ENCODE measurements at regions not wholly inside any gene's neighbourhood (a gene's known extent, or its start where the extent isn't known, plus 50 kb on each side); places are given as distances from the start of the nearest gene placed in this dataset.

GRCh38 chrX:129238011-129238410, 285.3 kb downstream of the SMARCA1 start:
- Histone ChIP-seq H3K56ac (ENCODE audit: insufficient read length, low read depth, low read length) (no peak overlapping the region), H4K5ac (ENCODE audit: insufficient read length, low read depth, low read length) (no peak overlapping the region), H2AK5ac (ENCODE audit: insufficient read length, low read length) (no peak overlapping the region), H2BK20ac (ENCODE audit: low read depth, low read length, poor library complexity, severe bottlenecking) (no peak overlapping the region), H4K20me1 (ENCODE audit: control insufficient read depth, insufficient read depth, insufficient read length) (no peaks in the 10 kb centered on the region), H3K79me1 (ENCODE audit: insufficient read depth, low read depth, low read length, poor library complexity, severe bottlenecking) (no peaks in the 10 kb centered on the region), H3K9ac (ENCODE audit: extremely low read depth, insufficient read length, low read length) (no peak overlapping the region), H2BK15ac (ENCODE audit: low read depth, low read length) (no peak overlapping the region), H3K4me2 (ENCODE audit: insufficient read depth, insufficient read length, low read length) (no peak overlapping the region), H2BK120ac (ENCODE audit: low read depth, low read length, poor library complexity, severe bottlenecking) (no peak overlapping the region), H3K23me2 (ENCODE audit: insufficient read length, low read depth, low read length, poor library complexity, severe bottlenecking) (no peaks in the 10 kb centered on the region), H3K9me3 (ENCODE audit: control insufficient read depth, low read depth, low read length) (peaks cover 9% of the 10 kb centered on the region), H3T11ph (ENCODE audit: low read length) (no peak overlapping the region), H3K18ac (ENCODE audit: insufficient read length, low read depth, low read length) (no peak overlapping the region), H3K4me1 (ENCODE audit: insufficient read depth, low read length) (no peaks in the 10 kb centered on the region), H2BK5ac (ENCODE audit: insufficient read length, low read length) (no peak overlapping the region), H3K27ac (ENCODE audit: insufficient read length, low read depth, low read length) (no peak overlapping the region), H2AFZ (ENCODE audit: low read length) (no peak overlapping the region), H3K23ac (ENCODE audit: insufficient read length, low read depth, low read length) (no peak overlapping the region), H3K4ac (ENCODE audit: low read depth, low read length) (no peak overlapping the region), H3K27me3 (ENCODE audit: insufficient read depth, low read length) (no peaks in the 10 kb centered on the region), H3K14ac (ENCODE audit: insufficient read depth, low read length) (no peak overlapping the region), H3K79me2 (ENCODE audit: insufficient read depth, low read length) (no peaks in the 10 kb centered on the region), H4K91ac (ENCODE audit: insufficient read length, low read depth, low read length) (no peak overlapping the region), H2BK12ac (ENCODE audit: insufficient read length, low read depth, low read length) (no peak overlapping the region), H4K8ac (replicated peaks; ENCODE audit: insufficient read length, low read depth, low read length) (no peak overlapping the region)
- DNase-seq: no peak
- no peak for TF ChIP-seq CTCF (conservative IDR thresholded peaks at IDR 0.05)
- H3K4me3 Mint-ChIP-seq: no peak overlapping the region
- H3K9me3 Mint-ChIP-seq: peaks cover 18 to 19% of the 10 kb centered on the region in 2 experiments
- no CpG with 5 or more reads among the region's 3 CpGs for WGBS (ENCODE audit: extremely low coverage, insufficient read length, low lambda C conversion rate)
- peaks cover 2% of the 10 kb centered on the region for H3K27me3 Mint-ChIP-seq (ENCODE audit: low read depth)
- no peak overlapping the region for H3K27ac Mint-ChIP-seq
- peaks cover 8 to 10% (median 8%) of the 10 kb centered on the region in 3 experiments; a peak in 5 of 7 replicates for H3K36me3 Mint-ChIP-seq (ENCODE audit: insufficient read depth in 1 of 3, low read depth in 3 of 3)
- 0 out of 4 replicates have a peak, but pooled peaks cover 5% of the 10 kb centered on the region in 2 experiments for H3K4me1 Mint-ChIP-seq

Measured in H9 (cell line).